Nephron (organoid): ENCODE measurements at regions not wholly inside any gene's neighbourhood (a gene's known extent, or its start where the extent isn't known, plus 50 kb on each side); places are given as distances from the start of the nearest gene placed in this dataset.
A peak's percentile ranks its signal among the peaks of the same experiment; 100 is the strongest.

ENCODE experiments used
- H3K27ac Mint-ChIP-seq, 3 experiments: 2 replicates each; pipeline ENCODE4 v1.8.0; 2020; ENCODE audit warnings: mixed read lengths in 3 of 3, mild to moderate bottlenecking in 2 of 3, moderate library complexity in 1 of 3
- H3K27me3 Mint-ChIP-seq: 2 replicates; pipeline ENCODE4 v1.8.0; 2021; ENCODE audit warnings: low read depth, mild to moderate bottlenecking, moderate library complexity, mixed read lengths
- H3K36me3 Mint-ChIP-seq: 2 replicates; pipeline ENCODE4 v1.8.0; 2020; ENCODE audit warnings: low read depth, mixed read lengths
- H3K4me1 Mint-ChIP-seq: 2 replicates; pipeline ENCODE4 v1.8.0; 2020; ENCODE audit warnings: mixed read lengths
- H3K4me3 Mint-ChIP-seq, 3 experiments: 2 replicates each; pipeline ENCODE4 v1.8.0; 2020; ENCODE audit warnings: mild to moderate bottlenecking in 3 of 3, mixed read lengths in 3 of 3, moderate library complexity in 2 of 3
- H3K9me3 Mint-ChIP-seq: 2 replicates; pipeline ENCODE4 v1.8.0; 2020; ENCODE audit warnings: mixed read lengths
- TF ChIP-seq, protein P1 (sequence below), 3 experiments: fragments of 200-600 bp; sonication (generic); IDR thresholded peaks; one replicate each; pipeline ENCODE4 v1.5.0; 2021; ENCODE audit warnings: antibody characterized with exemption in 3 of 3; ENCODE audit not compliant: unreplicated experiment in 3 of 3

- H3K9me3 Mint-ChIP-seq = no peaks in the 10 kb centered on the region
These were observed 215.0 kb upstream of the IER5L start for GRCh38 chr9:129393064-129393463.

DNA sequence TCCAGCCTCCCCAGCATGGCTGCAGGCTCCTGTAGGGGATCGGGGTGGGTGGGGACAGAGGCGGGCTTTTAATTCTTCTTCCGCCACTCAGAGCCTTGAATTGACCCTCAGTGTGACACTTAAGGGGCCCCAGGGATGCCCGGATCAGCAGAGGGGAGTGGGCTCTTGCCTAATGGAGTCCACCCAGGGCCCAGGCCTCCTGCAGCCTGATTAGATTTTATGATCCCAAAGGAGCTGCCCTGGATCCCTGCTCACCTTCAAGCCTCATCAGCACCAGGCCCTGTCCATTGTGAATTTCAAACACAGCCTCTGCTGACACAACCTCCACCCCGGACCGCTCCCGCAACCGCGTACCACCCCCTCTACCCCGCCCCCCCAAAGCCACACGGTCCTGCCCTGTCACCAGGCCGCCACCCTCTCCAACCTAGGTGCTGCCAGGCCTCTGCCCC lies 214.1 kb upstream of the IER5L start:
- H3K9me3 Mint-ChIP-seq = no peaks in the 10 kb centered on the region
- peaks cover 23% of the 10 kb centered on the region for H3K4me1 Mint-ChIP-seq
- TF ChIP-seq, protein P1, sequence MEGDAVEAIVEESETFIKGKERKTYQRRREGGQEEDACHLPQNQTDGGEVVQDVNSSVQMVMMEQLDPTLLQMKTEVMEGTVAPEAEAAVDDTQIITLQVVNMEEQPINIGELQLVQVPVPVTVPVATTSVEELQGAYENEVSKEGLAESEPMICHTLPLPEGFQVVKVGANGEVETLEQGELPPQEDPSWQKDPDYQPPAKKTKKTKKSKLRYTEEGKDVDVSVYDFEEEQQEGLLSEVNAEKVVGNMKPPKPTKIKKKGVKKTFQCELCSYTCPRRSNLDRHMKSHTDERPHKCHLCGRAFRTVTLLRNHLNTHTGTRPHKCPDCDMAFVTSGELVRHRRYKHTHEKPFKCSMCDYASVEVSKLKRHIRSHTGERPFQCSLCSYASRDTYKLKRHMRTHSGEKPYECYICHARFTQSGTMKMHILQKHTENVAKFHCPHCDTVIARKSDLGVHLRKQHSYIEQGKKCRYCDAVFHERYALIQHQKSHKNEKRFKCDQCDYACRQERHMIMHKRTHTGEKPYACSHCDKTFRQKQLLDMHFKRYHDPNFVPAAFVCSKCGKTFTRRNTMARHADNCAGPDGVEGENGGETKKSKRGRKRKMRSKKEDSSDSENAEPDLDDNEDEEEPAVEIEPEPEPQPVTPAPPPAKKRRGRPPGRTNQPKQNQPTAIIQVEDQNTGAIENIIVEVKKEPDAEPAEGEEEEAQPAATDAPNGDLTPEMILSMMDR (IDR thresholded peaks at IDR 0.05; ENCODE audit: unreplicated experiment in 3 of 3) = no peak
- no peaks in the 10 kb centered on the region for H3K36me3 Mint-ChIP-seq
- H3K27me3 Mint-ChIP-seq = peaks cover 3% of the 10 kb centered on the region
- H3K27ac Mint-ChIP-seq = no peak overlapping the region
- no peak overlapping the region for H3K4me3 Mint-ChIP-seq

More at GRCh38 chr9:129393064-129393463, 215.0 kb upstream of the IER5L start:
- Mint-ChIP-seq H3K4me3 (no peak overlapping the region), H3K36me3 (no peaks in the 10 kb centered on the region), H3K27me3 (peaks cover 3% of the 10 kb centered on the region), H3K27ac (peak overlapping the region in 1 of 3 experiments; percentile 41), H3K4me1 (peaks cover 17% of the 10 kb centered on the region)
- TF ChIP-seq, protein P1 (IDR thresholded peaks at IDR 0.05; ENCODE audit: unreplicated experiment in 3 of 3) = no peak

GRCh38 chr9:129391221-129391661 lies 213.2 kb upstream of the IER5L start:
- no peak overlapping the region for H3K4me3 Mint-ChIP-seq
- H3K27me3 Mint-ChIP-seq = peaks cover 3% of the 10 kb centered on the region
- peaks cover 23% of the 10 kb centered on the region for H3K4me1 Mint-ChIP-seq
- peak overlapping the region; percentile 12 to 80 (median 57) for H3K27ac Mint-ChIP-seq
- H3K36me3 Mint-ChIP-seq = no peaks in the 10 kb centered on the region
- H3K9me3 Mint-ChIP-seq = no peaks in the 10 kb centered on the region
- TF ChIP-seq, protein P1 (IDR thresholded peaks at IDR 0.05; ENCODE audit: unreplicated experiment in 3 of 3) = no peak

- peak overlapping the region in 1 of 3 experiments; percentile 40 for H3K27ac Mint-ChIP-seq
- TF ChIP-seq, protein P1 (IDR thresholded peaks at IDR 0.05; ENCODE audit: unreplicated experiment in 3 of 3) = no peak
- H3K27me3 Mint-ChIP-seq = peaks cover 3% of the 10 kb centered on the region
- H3K4me1 Mint-ChIP-seq = peaks cover 23% of the 10 kb centered on the region
- H3K9me3 Mint-ChIP-seq = no peaks in the 10 kb centered on the region
- H3K36me3 Mint-ChIP-seq = no peaks in the 10 kb centered on the region
- no peak overlapping the region for H3K4me3 Mint-ChIP-seq
These were observed 212.5 kb upstream of the IER5L start for GRCh38 chr9:129390541-129390940.

DNA sequence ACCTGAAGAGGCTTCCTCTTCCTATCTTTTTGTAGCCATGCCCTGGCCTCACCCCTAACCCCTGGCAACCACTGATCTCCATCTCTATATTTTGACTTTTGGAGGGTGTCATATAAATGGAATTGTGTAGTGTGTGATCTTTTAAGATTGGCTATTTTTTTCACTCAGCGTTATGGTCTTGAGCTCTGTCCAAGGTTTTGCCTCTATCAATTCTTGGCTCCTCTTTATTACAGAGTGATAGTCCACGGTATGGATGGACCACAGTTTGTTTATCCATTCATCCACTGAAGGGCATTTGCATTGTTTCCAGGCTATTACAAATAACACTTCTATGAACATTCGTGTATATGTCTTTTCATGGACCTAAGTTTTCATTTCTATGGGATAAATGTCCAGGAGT lies 209.8 kb upstream of the IER5L start:
- Mint-ChIP-seq H3K9me3 (no peaks in the 10 kb centered on the region), H3K27me3 (peaks cover 6% of the 10 kb centered on the region), H3K4me3 (peak overlapping the region in 1 of 3 experiments; percentile 23), H3K4me1 (peaks cover 23% of the 10 kb centered on the region), H3K27ac (peak overlapping the region; percentile 13 to 66 (median 60)), H3K36me3 (no peaks in the 10 kb centered on the region)
- TF ChIP-seq, protein P1 (IDR thresholded peaks at IDR 0.05; ENCODE audit: unreplicated experiment in 3 of 3) = no peak

DNA sequence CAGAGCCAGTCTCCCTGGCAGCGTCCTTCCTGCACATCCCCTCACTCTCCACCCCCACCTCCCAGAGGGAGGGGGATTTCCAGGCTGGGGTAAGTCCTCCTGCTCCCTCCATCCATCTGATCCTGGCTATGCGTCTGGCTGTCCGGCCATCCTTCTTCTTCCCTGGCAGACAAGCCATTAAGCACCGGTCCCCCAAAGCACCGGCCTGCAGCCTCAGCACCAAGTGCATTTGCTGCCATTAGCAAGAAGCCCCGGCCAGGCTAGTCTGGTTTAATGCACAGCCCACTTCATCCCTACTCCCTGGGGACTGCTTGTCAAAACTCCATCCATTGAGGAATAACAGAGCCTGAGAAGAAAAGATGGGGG lies 208.7 kb upstream of the IER5L start:
- Mint-ChIP-seq H3K9me3 (no peaks in the 10 kb centered on the region), H3K4me3 (no peak overlapping the region), H3K27ac (peak overlapping the region in 1 of 3 experiments; percentile 70), H3K27me3 (peaks cover 6% of the 10 kb centered on the region), H3K36me3 (no peaks in the 10 kb centered on the region), H3K4me1 (peaks cover 28% of the 10 kb centered on the region)
- TF ChIP-seq, protein P1 (IDR thresholded peaks at IDR 0.05; ENCODE audit: unreplicated experiment in 3 of 3) = no peak
